G401 (cell line): ENCODE measurements at regions not wholly inside any gene's neighbourhood (a gene's known extent, or its start where the extent isn't known, plus 50 kb on each side); places are given as distances from the start of the nearest gene placed in this dataset.
A peak's percentile ranks its signal among the peaks of the same experiment; 100 is the strongest.
"Not testable (repeated sequence)": the region's sequence is repeated elsewhere in the genome, so short reads cannot be mapped to it uniquely, and the experiment has no call there.

Experiments
- DNase-seq: peaks from one replicate; pipeline ENCODE4 v3.0.0-alpha.2; 2015; ENCODE audit warnings: low spot score
- in situ Hi-C: cut with HindIII; loops from 2 replicates; pipeline ENCODE4 v1.10.0; 2016; ENCODE audit warnings: low sequenced_read_pairs, mixed read lengths

- in situ Hi-C loops, result no loop called here
- DNase-seq, result no peak
Measured at GRCh38 chr4:82123934-82124333, 249.9 kb downstream of the HNRNPD start.

- in situ Hi-C loops, result not testable (repeated sequence)
Measured at GRCh38 chr4:82115183-82115582, 258.6 kb downstream of the HNRNPD start.

GRCh38 chr4:82108506-82108905, 265.3 kb downstream of the HNRNPD start:
- in situ Hi-C loops, result no loop called here
- no peak for DNase-seq

More at GRCh38 chr4:82115183-82115582, 258.6 kb downstream of the HNRNPD start:
- DNase-seq, result not testable (repeated sequence)

GRCh38 chr4:82104578-82104977, 269.2 kb downstream of the HNRNPD start:
- in situ Hi-C loops, result no loop called here
- no peak for DNase-seq

- in situ Hi-C loops, result no loop called here
- DNase-seq, result peak; percentile 11
Measured at GRCh38 chr4:82099928-82100579, 273.7 kb downstream of the HNRNPD start.

- in situ Hi-C loops, result no loop called here
- DNase-seq, result no peak
Measured at GRCh38 chr4:82097504-82097903, 276.3 kb downstream of the HNRNPD start.

- in situ Hi-C loops, result no loop called here
- no peak for DNase-seq
Measured at GRCh38 chr4:82090717-82091116, 283.1 kb downstream of the HNRNPD start.

- no peak for DNase-seq
- in situ Hi-C loops, result no loop called here
Measured at GRCh38 chr4:82084747-82085146, 289.0 kb downstream of the HNRNPD start.

- DNase-seq, in situ Hi-C loops: not testable (repeated sequence)
Measured at GRCh38 chr4:82077471-82077995, 296.3 kb downstream of the HNRNPD start.

GRCh38 chr4:82076809-82077208, 297.0 kb downstream of the HNRNPD start:
- in situ Hi-C loops, result no loop called here
- no peak for DNase-seq

- in situ Hi-C loops, result no loop called here
- DNase-seq, result no peak
Measured at GRCh38 chr4:82076359-82076758, 297.4 kb downstream of the HNRNPD start.

GRCh38 chr4:82071951-82072350, 301.8 kb downstream of the HNRNPD start:
- DNase-seq, result no peak
- in situ Hi-C loops, result no loop called here

GRCh38 chr4:82069883-82070638, 303.7 kb downstream of the HNRNPD start:
- no peak for DNase-seq
- in situ Hi-C loops, result no loop called here

GRCh38 chr4:82063017-82063416, 310.8 kb downstream of the HNRNPD start:
- DNase-seq, result no peak

GRCh38 chr4:82057990-82058544, 315.7 kb downstream of the HNRNPD start:
- in situ Hi-C loops, result no loop called here
- DNase-seq, result no peak

More at GRCh38 chr4:82063017-82063416, 310.8 kb downstream of the HNRNPD start:
- in situ Hi-C loops, result no loop called here

- DNase-seq, result no peak
- in situ Hi-C loops, result no loop called here
Measured at GRCh38 chr4:82055156-82055555, 318.6 kb downstream of the HNRNPD start.

- DNase-seq, result no peak
- in situ Hi-C loops, result no loop called here
Measured at GRCh38 chr4:82053396-82053795, 320.4 kb downstream of the HNRNPD start.

- DNase-seq, result no peak
- in situ Hi-C loops, result no loop called here
Measured at GRCh38 chr4:82050796-82051195, 323.0 kb downstream of the HNRNPD start.

GRCh38 chr4:82049294-82049693, 324.5 kb downstream of the HNRNPD start:
- in situ Hi-C loops, result no loop called here
- no peak for DNase-seq

- in situ Hi-C loops, result no loop called here
- no peak for DNase-seq
Measured at GRCh38 chr4:82047731-82048130, 326.1 kb downstream of the HNRNPD start.
